HG03457 (cell line): ENCODE measurements at regions not wholly inside any gene's neighbourhood (a gene's known extent, or its start where the extent isn't known, plus 50 kb on each side); places are given as distances from the start of the nearest gene placed in this dataset.
"Not testable (repeated sequence)": the region's sequence is repeated elsewhere in the genome, so short reads cannot be mapped to it uniquely, and the experiment has no call there.

Source experiments
- ATAC-seq: cut with Tn5 transposase; IDR thresholded peaks from one replicate; pipeline ENCODE4 v1.9.1; 2021; ENCODE audit warnings: moderate number of reproducible peaks; ENCODE audit not compliant: unreplicated experiment

GRCh38 chr2:185625604-185626003 lies 113.0 kb upstream of the FSIP2 start:
- ATAC-seq: no peak

- no peak for ATAC-seq
Measured at GRCh38 chr2:185628985-185629384, 109.6 kb upstream of the FSIP2 start.

- ATAC-seq: no peak
Measured at GRCh38 chr2:185633621-185634020, 105.0 kb upstream of the FSIP2 start.

- no peak for ATAC-seq
Measured at GRCh38 chr2:185638771-185639170, 99.8 kb upstream of the FSIP2 start.

GRCh38 chr2:185640588-185640987 lies 98.0 kb upstream of the FSIP2 start:
- no peak for ATAC-seq

- no peak for ATAC-seq
Measured at GRCh38 chr2:185643434-185643833, 95.2 kb upstream of the FSIP2 start.

GRCh38 chr2:185644828-185645227 lies 93.8 kb upstream of the FSIP2 start:
- no peak for ATAC-seq

GRCh38 chr2:185645529-185645928 lies 93.1 kb upstream of the FSIP2 start:
- ATAC-seq: no peak

GRCh38 chr2:185658750-185659149 lies 79.9 kb upstream of the FSIP2 start:
- ATAC-seq: no peak

- ATAC-seq: no peak
Measured at GRCh38 chr2:185663811-185664210, 74.8 kb upstream of the FSIP2 start.

GRCh38 chr2:185664384-185664783 lies 74.2 kb upstream of the FSIP2 start:
- no peak for ATAC-seq

- ATAC-seq: no peak
Measured at GRCh38 chr2:185665251-185665814, 73.3 kb upstream of the FSIP2 start.

GRCh38 chr2:185667452-185667851 lies 71.2 kb upstream of the FSIP2 start:
- ATAC-seq: no peak

GRCh38 chr2:185668710-185669109 lies 69.9 kb upstream of the FSIP2 start:
- no peak for ATAC-seq

GRCh38 chr2:185674232-185674631 lies 64.4 kb upstream of the FSIP2 start:
- ATAC-seq: no peak

- no peak for ATAC-seq
Measured at GRCh38 chr2:185676316-185676715, 62.3 kb upstream of the FSIP2 start.

GRCh38 chr2:185687001-185687400 lies 51.6 kb upstream of the FSIP2 start:
- not testable (repeated sequence) for ATAC-seq

GRCh38 chr2:185687967-185688366 lies 50.6 kb upstream of the FSIP2 start:
- ATAC-seq: no peak
